Kidney (tissue), 13 donors: ENCODE measurements at regions not wholly inside any gene's neighbourhood (a gene's known extent, or its start where the extent isn't known, plus 50 kb on each side); places are given as distances from the start of the nearest gene placed in this dataset.

Experiments used
- DNase-seq, 5 donors: peaks; one replicate each; pipeline ENCODE4 v3.0.0-alpha.2; 2013 to 2020
- FAIRE-seq: peaks from 2 replicates; lab custom pipeline; 2012; peaks lifted over from hg19 to GRCh38; lab: Jason Lieb, UNC
- H3K27ac ChIP-seq, 2 donors: one replicate each; pipeline ENCODE4 v1.7.0; 2013; ENCODE audit warnings: low read depth in 2 of 2, low read length in 2 of 2, inconsistent platforms in 1 of 2
- H3K27me3 ChIP-seq: one replicate; pipeline ENCODE4 v1.7.1; 2013; ENCODE audit warnings: low read length, inconsistent platforms; ENCODE audit not compliant: control insufficient read depth, insufficient read depth
- H3K36me3 ChIP-seq, 3 donors: one replicate each; pipeline versions ENCODE4 v1.7.0 to v1.7.1; 2013; ENCODE audit warnings: low read length in 3 of 3, control low read depth in 1 of 3, inconsistent platforms in 1 of 3; ENCODE audit not compliant: insufficient read depth in 3 of 3, control insufficient read depth in 2 of 3
- H3K4me1 ChIP-seq, 3 donors: one replicate each; pipeline versions ENCODE4 v1.7.0 to v1.7.1; 2013; ENCODE audit warnings: low read length in 3 of 3, inconsistent platforms in 1 of 3, low read depth in 1 of 3; ENCODE audit not compliant: control insufficient read depth in 2 of 3, insufficient read depth in 2 of 3
- H3K4me3 ChIP-seq, 3 donors: one replicate each; pipeline versions ENCODE4 v1.7.0 to v1.8.1; 2013; ENCODE audit warnings: low read length in 3 of 3, control low read depth in 1 of 3, inconsistent platforms in 1 of 3
- H3K9ac ChIP-seq, 3 donors: one replicate each; pipeline versions ENCODE4 v1.7.0 to v1.7.1; 2013; ENCODE audit warnings: low read length in 3 of 3, control low read depth in 1 of 3, inconsistent platforms in 1 of 3
- H3K9me3 ChIP-seq, 3 donors: one replicate each; pipeline versions ENCODE4 v1.7.0 to v1.7.1; 2013; ENCODE audit warnings: low read length in 3 of 3, control low read depth in 1 of 3, inconsistent platforms in 1 of 3; ENCODE audit not compliant: control insufficient read depth in 2 of 3, insufficient read depth in 1 of 3
- CTCF ChIP-seq: IDR thresholded peaks from 3 replicates; pipeline ENCODE4 v1.5.1; 2012; ENCODE audit warnings: mild to moderate bottlenecking, moderate library complexity, borderline replicate concordance; ENCODE audit not compliant: insufficient read depth; ENCODE audit errors: extremely low read depth
- intact Hi-C: fragments of 100-400 bp; cut with DNase I; formaldehyde crosslinking; loops from one replicate; pipeline ENCODE4 v1.11.1; 2022
- donor health status: control.
- donor health status: control.
- donor health status: control.
- donor health status: control.
- donor health status: control.
- donor health status: DM: yes; HTN: yes; CAD: no.
- donor health status: Normal renal cell carcinoma (clear cell type).

- FAIRE-seq = no peak
- intact Hi-C loops = no loop called here
- Histone ChIP-seq H3K4me1 (no peaks in the 10 kb centered on the region), H3K36me3 (no peaks in the 10 kb centered on the region), H3K9ac (no peak overlapping the region), H3K27ac (no peak overlapping the region), H3K27me3 (no peaks in the 10 kb centered on the region), H3K9me3 (no peaks in the 10 kb centered on the region), H3K4me3 (no peak overlapping the region)
- DNase-seq = no peak
- TF ChIP-seq CTCF = no peak
Observed at GRCh38 chr13:53411463-53411862, 382.9 kb downstream of the OLFM4 start.

- no peak for TF ChIP-seq CTCF
- no peak for DNase-seq
- H3K4me1 ChIP-seq = no peaks in the 10 kb centered on the region
- H3K4me3 ChIP-seq = no peak overlapping the region
- intact Hi-C loops = no loop called here
- H3K27ac ChIP-seq = no peak overlapping the region
- no peaks in the 10 kb centered on the region for H3K36me3 ChIP-seq
- no peaks in the 10 kb centered on the region for H3K27me3 ChIP-seq
- FAIRE-seq = no peak
- H3K9ac ChIP-seq = no peak overlapping the region
- H3K9me3 ChIP-seq = no peaks in the 10 kb centered on the region
Observed at GRCh38 chr13:53415135-53415534, 386.5 kb downstream of the OLFM4 start.

- intact Hi-C loops = no loop called here
- Histone ChIP-seq H3K27me3 (no peaks in the 10 kb centered on the region), H3K9ac (no peak overlapping the region), H3K4me3 (no peak overlapping the region), H3K27ac (no peak overlapping the region), H3K4me1 (no peaks in the 10 kb centered on the region), H3K36me3 (no peaks in the 10 kb centered on the region), H3K9me3 (no peaks in the 10 kb centered on the region)
- FAIRE-seq (no peak), DNase-seq (no peak)
- TF ChIP-seq CTCF = no peak
Observed at GRCh38 chr13:53417601-53418000, 389.0 kb downstream of the OLFM4 start.

- Histone ChIP-seq H3K9ac (no peak overlapping the region), H3K4me3 (no peak overlapping the region), H3K36me3 (no peaks in the 10 kb centered on the region), H3K4me1 (no peaks in the 10 kb centered on the region), H3K9me3 (no peaks in the 10 kb centered on the region), H3K27ac (no peak overlapping the region), H3K27me3 (no peaks in the 10 kb centered on the region)
- peak; percentile 97 for FAIRE-seq
- TF ChIP-seq CTCF = no peak
- intact Hi-C loops = no loop called here
- no peak for DNase-seq
Observed at GRCh38 chr13:53422415-53422814, 393.8 kb downstream of the OLFM4 start.
